ENCODE measurements at regions not wholly inside any gene's neighbourhood (a gene's known extent, or its start where the extent isn't known, plus 50 kb on each side); places are given as distances from the start of the nearest gene placed in this dataset.
"Not testable (repeated sequence)": the region's sequence is repeated elsewhere in the genome, so short reads cannot be mapped to it uniquely, and the experiment has no call there.

- TF ChIP-seq, protein P1, sequence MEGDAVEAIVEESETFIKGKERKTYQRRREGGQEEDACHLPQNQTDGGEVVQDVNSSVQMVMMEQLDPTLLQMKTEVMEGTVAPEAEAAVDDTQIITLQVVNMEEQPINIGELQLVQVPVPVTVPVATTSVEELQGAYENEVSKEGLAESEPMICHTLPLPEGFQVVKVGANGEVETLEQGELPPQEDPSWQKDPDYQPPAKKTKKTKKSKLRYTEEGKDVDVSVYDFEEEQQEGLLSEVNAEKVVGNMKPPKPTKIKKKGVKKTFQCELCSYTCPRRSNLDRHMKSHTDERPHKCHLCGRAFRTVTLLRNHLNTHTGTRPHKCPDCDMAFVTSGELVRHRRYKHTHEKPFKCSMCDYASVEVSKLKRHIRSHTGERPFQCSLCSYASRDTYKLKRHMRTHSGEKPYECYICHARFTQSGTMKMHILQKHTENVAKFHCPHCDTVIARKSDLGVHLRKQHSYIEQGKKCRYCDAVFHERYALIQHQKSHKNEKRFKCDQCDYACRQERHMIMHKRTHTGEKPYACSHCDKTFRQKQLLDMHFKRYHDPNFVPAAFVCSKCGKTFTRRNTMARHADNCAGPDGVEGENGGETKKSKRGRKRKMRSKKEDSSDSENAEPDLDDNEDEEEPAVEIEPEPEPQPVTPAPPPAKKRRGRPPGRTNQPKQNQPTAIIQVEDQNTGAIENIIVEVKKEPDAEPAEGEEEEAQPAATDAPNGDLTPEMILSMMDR (conservative IDR thresholded peaks at IDR 0.05; ENCODE audit: low read depth, low read length) = no peak
- no peak overlapping the region for H3K4me3 ChIP-seq (ENCODE audit: low read length)
- no peak for DNase-seq (ENCODE audit: low read depth)
Measured at GRCh38 chrX:46202733-46203514, 342.3 kb downstream of the ZNF674 start.

GRCh38 chrX:46200413-46200812, 344.8 kb downstream of the ZNF674 start:
- no peak overlapping the region for H3K4me3 ChIP-seq (ENCODE audit: low read length)
- TF ChIP-seq, protein P1 (conservative IDR thresholded peaks at IDR 0.05; ENCODE audit: low read depth, low read length) = no peak
- DNase-seq (ENCODE audit: low read depth) = no peak

DNA sequence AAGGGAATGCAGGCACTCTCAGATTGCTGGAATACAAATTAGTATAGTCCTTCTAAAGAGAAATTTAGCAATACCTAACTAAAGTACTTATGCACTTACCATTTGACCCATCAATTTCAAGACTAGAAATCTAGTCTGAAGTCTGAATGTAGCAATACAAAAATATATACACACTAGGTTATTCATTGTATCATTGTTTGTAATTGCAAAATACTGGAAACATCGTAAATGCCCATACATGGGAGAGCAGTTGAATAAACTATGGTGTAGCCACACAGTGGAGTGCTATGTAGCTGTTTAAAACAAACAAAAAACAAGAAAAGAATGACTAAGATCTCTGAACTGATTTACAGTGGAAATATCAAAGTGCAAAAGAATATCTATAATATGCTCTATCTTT, 346.4 kb downstream of the ZNF674 start:
- DNase-seq (ENCODE audit: low read depth) = no peak
- no peak overlapping the region for H3K4me3 ChIP-seq (ENCODE audit: low read length)
- TF ChIP-seq, protein P1 (conservative IDR thresholded peaks at IDR 0.05; ENCODE audit: low read depth, low read length) = no peak

- not testable (repeated sequence) for H3K4me3 ChIP-seq (ENCODE audit: low read length); DNase-seq (ENCODE audit: low read depth)
Measured at GRCh38 chrX:46186811-46187106, 358.5 kb downstream of the ZNF674 start.

- no peak overlapping the region for H3K4me3 ChIP-seq (ENCODE audit: low read length)
- TF ChIP-seq, protein P1 (conservative IDR thresholded peaks at IDR 0.05; ENCODE audit: low read depth, low read length) = no peak
- DNase-seq (ENCODE audit: low read depth) = no peak
Measured at GRCh38 chrX:46185923-46186810, 359.1 kb downstream of the ZNF674 start.

DNA sequence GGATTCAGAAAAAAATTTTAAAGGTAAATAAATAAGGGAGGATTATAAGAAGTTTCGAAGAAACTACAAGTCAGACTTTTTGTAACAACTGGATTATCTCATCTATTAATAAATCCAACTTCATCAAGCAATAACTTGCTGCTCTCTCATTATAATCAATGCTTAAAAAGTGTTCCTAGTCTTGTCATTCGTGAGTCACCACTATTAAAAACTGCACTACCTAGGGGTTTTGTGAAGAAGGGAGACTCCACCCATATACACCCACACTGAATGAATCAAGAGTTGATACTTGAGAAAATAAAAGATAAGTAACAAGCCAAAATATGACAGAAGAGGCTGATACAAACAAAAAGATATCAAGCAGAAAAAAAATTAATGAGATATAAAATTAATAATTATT, 360.5 kb downstream of the ZNF674 start:
- DNase-seq (ENCODE audit: low read depth) = no peak
- H3K4me3 ChIP-seq (ENCODE audit: low read length) = no peak overlapping the region
- TF ChIP-seq, protein P1 (conservative IDR thresholded peaks at IDR 0.05; ENCODE audit: low read depth, low read length) = no peak

DNA sequence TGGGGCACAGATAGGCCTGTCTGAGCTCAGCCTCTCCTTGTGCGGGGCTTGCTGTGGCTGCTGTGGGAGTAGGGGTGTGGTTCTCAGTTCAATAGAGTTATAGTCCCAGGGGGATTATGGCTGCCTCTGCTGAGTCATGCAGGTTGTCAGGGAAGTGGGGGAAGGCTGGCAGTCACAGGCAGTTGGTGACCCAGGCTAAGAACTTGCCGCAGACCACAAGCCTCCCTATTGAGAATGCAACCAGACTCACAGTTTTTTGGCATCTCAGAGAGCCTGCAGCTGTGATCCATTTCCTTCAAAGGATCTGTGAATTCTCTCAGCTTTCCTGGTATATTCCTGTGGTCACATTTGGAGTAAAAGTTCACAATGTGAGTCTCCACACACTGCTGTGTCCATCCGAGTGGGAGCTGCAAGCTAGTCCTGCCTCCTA, 364.9 kb downstream of the ZNF674 start:
- peak; percentile 69 for DNase-seq (ENCODE audit: low read depth)
- TF ChIP-seq, protein P1 (conservative IDR thresholded peaks at IDR 0.05; ENCODE audit: low read depth, low read length) = no peak
- H3K4me3 ChIP-seq (ENCODE audit: low read length) = no peak overlapping the region
